GM12873 (cell line): ENCODE measurements at regions not wholly inside any gene's neighbourhood (a gene's known extent, or its start where the extent isn't known, plus 50 kb on each side); places are given as distances from the start of the nearest gene placed in this dataset.

Experiments
- TF ChIP-seq, protein P1 (sequence below): IDR thresholded peaks from 2 replicates; pipeline ENCODE4 v1.5.1; 2012; ENCODE audit warnings: low read depth, mild to moderate bottlenecking, moderate library complexity, low read length, control low read depth; ENCODE audit not compliant: insufficient read depth; ENCODE audit errors: missing control alignments

DNA sequence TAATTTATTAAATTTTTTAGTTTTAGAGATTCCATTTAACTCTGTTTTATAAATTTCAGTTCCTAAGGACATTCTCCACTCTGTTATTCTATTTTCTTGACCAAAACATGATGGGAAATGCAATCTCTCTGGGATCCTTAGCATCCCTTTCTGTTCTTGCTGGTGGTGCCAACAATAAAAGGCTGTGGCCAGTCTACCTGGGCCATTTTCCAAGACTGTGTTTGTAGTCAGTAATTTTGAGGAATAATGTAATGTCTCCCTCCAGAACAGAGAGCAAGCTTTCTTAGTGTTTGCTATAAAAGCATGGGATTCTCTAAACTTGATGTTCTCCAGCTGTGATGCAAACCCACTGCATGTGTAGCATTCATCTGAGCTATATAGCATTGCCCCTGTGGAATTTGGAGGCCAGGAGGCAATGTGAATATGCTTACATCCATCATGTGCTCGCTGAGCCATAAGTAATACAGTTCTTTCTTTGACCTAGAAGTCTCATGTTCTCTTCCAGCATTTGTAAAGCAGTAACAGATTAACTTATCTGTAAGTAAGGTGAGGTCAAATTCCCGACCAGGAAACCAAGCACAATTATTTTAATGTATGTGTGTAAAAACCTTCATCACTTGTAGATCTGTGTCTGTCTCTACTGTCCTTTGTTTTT is 211.5 kb upstream of the TAS2R1 start:
- TF ChIP-seq, protein P1, sequence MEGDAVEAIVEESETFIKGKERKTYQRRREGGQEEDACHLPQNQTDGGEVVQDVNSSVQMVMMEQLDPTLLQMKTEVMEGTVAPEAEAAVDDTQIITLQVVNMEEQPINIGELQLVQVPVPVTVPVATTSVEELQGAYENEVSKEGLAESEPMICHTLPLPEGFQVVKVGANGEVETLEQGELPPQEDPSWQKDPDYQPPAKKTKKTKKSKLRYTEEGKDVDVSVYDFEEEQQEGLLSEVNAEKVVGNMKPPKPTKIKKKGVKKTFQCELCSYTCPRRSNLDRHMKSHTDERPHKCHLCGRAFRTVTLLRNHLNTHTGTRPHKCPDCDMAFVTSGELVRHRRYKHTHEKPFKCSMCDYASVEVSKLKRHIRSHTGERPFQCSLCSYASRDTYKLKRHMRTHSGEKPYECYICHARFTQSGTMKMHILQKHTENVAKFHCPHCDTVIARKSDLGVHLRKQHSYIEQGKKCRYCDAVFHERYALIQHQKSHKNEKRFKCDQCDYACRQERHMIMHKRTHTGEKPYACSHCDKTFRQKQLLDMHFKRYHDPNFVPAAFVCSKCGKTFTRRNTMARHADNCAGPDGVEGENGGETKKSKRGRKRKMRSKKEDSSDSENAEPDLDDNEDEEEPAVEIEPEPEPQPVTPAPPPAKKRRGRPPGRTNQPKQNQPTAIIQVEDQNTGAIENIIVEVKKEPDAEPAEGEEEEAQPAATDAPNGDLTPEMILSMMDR, result no peak

DNA sequence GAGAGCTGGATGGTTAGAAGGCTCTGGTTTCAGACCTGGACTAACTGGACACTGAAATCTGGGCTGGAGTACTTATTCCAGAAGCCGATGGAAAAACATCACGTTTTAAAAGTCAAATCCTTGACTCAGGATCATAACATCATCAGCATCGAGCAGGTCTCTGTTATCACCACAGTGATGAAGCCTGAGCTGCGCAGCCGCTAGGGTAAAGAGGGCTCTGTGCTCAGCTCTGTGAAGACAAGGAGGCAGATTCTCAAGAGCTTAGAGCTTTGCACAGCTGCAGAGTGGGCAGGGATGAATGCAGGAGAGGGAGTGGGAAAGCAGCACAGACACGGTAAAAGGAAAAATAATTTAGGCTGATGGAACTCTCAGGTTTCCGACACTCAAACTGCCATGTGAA is 208.8 kb upstream of the TAS2R1 start:
- TF ChIP-seq, protein P1, result no peak

DNA sequence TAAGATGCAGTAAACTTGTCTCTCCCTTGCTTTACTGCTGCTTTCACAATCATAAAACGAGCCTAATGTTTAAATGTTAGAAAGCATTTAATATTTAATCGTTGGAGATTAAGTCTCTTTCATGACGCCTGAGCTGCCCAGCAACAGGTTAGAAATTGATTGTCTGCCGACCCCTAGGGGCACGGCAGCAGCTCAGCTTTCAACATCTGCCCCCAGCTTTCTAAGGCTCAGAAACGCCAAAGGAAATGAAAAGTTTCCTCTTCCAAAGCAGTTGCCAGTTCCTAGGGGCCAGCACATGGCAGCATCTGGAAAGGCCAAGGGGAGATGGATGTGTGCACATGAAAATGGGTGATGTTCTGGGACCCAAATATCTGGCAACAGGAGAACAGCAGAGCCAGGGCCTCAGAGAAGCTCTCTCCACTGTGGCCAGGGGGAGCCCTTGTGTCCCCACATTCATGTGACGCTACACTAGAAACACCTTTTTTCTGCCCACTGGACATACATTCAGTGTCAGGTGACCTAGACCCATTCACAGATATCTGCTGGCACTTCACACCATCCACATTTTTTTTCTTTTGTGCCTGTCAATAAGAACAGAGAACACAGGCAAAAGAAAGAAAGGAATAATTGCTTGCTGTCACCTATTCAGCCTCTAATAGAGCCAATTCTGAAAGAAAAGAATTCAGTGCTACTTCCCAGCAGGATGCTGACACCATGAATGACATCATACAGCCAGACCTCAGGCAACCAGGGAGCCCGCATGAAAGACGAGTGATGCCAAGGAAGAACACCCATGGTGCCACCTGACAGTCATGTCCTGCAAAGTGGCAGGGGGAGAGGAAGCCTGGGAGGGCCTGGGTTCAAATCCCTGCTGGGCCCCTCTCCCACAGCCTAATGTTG is 205.0 kb upstream of the TAS2R1 start:
- TF ChIP-seq, protein P1, result no peak

GRCh38 chr5:9833871-9834270 is 203.7 kb upstream of the TAS2R1 start:
- TF ChIP-seq, protein P1, result no peak

DNA sequence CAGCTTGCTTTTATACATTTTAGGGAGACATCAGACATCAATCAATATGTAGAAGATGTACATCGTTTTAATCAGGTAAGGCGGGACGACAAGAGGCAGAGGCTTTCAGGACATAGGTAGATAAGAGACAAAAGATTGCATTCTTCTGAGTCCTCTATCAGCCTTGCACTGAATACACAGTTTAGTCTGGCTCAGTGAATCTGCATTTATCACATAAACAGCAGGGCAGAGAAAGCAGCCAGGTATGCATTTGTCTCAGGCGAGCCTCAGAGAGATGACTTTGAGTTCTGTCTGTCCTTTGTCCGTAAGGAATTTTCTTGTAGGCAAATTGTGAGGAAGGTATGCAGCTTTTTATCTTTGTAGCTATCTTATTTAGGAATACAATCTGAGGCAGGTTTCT is 202.8 kb upstream of the TAS2R1 start:
- TF ChIP-seq, protein P1, result no peak

GRCh38 chr5:9831823-9832222 is 201.7 kb upstream of the TAS2R1 start:
- TF ChIP-seq, protein P1, result no peak

GRCh38 chr5:9830184-9830583 is 200.0 kb upstream of the TAS2R1 start:
- TF ChIP-seq, protein P1, result no peak
